ENCODE measurements at regions not wholly inside any gene's neighbourhood (a gene's known extent, or its start where the extent isn't known, plus 50 kb on each side); places are given as distances from the start of the nearest gene placed in this dataset.

DNA sequence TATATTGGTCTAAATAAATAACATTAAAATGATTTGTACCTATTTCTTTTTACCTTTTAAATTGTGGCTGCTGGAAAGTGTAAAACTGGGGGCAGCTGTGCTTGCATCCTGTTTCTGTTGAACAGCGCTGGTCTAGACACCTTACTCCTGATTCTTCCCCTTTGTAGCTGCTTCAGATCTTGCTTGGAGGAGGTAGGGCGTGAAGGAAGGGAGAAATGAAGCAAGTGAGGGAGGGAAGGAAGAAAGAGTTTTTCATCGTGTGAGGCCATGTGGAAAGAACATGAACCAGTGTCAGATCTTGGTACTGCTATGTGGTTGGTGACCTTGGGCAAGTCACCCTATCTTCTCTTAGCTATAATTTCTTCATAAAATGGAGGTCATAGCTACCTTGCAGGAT lies 89.0 kb upstream of the SEC11C start:
- H3K4me3 ChIP-seq (ENCODE audit: low read length), result no peak overlapping the region
- no peak overlapping the region for H3K9ac ChIP-seq (ENCODE audit: low read depth, low read length)
- peaks cover 13% of the 10 kb centered on the region for H3K4me1 ChIP-seq (ENCODE audit: control insufficient read depth, insufficient read depth, low read length)
- no peaks in the 10 kb centered on the region for H3K36me3 ChIP-seq (ENCODE audit: insufficient read depth, low read length)
- H3K27me3 ChIP-seq (ENCODE audit: control insufficient read depth, insufficient read depth, low read length), result peaks cover 5% of the 10 kb centered on the region
- H3K9me3 ChIP-seq (replicated peaks; ENCODE audit: low read length), result no peaks in the 10 kb centered on the region
- no peak overlapping the region for H3K4me2 ChIP-seq (ENCODE audit: low read length)

DNA sequence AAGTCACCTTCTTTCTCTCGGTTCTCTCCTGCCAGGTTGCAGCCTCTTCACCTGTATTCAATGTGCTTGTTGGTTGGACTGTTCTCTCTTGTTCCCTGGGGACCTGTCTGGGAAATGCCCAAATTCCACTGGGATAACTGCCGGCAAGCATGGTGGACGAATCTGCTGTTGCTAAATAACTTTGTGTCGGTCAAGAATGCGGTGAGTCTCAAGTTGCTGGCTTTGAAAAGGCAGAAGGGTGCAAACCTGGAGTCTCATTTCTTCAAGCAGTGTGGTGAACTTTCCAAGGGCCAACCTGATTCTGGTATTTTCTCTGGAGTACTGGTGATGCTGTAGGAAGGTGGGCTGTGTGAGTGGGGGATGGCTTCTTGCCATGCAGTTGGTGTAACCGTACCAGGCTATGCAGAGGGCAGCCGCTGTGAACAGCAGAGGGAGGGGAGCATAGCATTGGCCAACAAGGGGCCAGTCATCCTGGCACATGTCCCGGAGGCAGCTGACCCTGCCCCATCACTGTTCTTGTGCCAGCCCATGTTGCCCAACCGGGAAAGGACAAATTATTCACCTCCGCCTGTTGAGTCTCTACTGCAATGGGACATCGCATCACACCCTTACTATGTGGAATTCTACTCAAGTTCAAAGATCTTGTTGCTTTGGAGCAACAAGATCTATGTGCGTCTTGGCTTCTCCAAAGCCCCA lies 88.1 kb upstream of the SEC11C start:
- H3K4me1 ChIP-seq (ENCODE audit: control insufficient read depth, insufficient read depth, low read length), result peaks cover 13% of the 10 kb centered on the region
- H3K9me3 ChIP-seq (replicated peaks; ENCODE audit: low read length), result no peaks in the 10 kb centered on the region
- H3K4me3 ChIP-seq (ENCODE audit: low read length), result peak overlapping the region; percentile 18
- H3K4me2 ChIP-seq (ENCODE audit: low read length), result peak overlapping the region; percentile 26
- H3K27me3 ChIP-seq (ENCODE audit: control insufficient read depth, insufficient read depth, low read length), result peaks cover 5% of the 10 kb centered on the region
- H3K36me3 ChIP-seq (ENCODE audit: insufficient read depth, low read length), result no peaks in the 10 kb centered on the region
- H3K9ac ChIP-seq (ENCODE audit: low read depth, low read length), result no peak overlapping the region

DNA sequence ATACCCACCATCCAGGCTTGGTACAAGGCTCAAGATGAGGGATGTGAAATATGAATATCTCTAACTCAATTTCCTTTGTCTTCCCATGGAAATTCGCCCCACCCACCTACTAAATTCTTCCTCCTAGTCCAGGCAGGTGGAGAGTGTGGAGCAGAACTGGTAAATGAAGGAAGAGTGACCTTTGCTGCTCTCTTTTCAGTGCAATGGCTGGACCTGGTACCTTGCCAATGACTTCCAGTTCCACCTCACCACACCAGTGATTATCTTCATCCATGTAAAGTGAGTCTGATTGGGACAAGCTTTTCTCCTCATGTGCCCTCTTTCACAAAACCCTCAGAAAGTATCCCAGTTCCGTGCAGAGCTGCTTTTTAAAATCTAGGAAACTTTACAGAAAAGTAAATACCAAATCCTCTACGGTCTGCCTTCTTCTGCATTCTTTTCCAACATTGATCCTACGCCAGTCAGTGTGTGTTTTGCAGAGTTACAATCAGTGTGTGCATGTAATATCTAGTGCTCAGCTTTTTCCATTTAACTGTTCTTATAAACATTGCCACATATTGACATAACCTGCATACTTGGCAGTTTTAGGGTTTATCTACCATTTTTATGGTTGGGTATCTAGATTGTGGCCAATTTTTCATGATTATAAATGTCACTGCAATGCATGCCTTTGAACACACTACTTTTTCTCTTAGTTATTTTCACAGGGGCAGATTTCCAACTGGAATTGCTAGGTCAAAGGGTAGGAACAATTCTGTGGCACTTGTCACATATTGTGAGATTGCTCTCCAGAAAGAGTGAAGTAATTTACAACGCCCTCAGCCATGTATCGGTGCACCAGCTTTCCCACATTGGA lies 86.5 kb upstream of the SEC11C start:
- Histone ChIP-seq H3K27me3 (ENCODE audit: control insufficient read depth, insufficient read depth, low read length) (peaks cover 5% of the 10 kb centered on the region), H3K9me3 (replicated peaks; ENCODE audit: low read length) (no peaks in the 10 kb centered on the region), H3K36me3 (ENCODE audit: insufficient read depth, low read length) (no peaks in the 10 kb centered on the region), H3K4me3 (ENCODE audit: low read length) (no peak overlapping the region), H3K4me2 (ENCODE audit: low read length) (no peak overlapping the region), H3K4me1 (ENCODE audit: control insufficient read depth, insufficient read depth, low read length) (peaks cover 17% of the 10 kb centered on the region), H3K9ac (ENCODE audit: low read depth, low read length) (no peak overlapping the region)

DNA sequence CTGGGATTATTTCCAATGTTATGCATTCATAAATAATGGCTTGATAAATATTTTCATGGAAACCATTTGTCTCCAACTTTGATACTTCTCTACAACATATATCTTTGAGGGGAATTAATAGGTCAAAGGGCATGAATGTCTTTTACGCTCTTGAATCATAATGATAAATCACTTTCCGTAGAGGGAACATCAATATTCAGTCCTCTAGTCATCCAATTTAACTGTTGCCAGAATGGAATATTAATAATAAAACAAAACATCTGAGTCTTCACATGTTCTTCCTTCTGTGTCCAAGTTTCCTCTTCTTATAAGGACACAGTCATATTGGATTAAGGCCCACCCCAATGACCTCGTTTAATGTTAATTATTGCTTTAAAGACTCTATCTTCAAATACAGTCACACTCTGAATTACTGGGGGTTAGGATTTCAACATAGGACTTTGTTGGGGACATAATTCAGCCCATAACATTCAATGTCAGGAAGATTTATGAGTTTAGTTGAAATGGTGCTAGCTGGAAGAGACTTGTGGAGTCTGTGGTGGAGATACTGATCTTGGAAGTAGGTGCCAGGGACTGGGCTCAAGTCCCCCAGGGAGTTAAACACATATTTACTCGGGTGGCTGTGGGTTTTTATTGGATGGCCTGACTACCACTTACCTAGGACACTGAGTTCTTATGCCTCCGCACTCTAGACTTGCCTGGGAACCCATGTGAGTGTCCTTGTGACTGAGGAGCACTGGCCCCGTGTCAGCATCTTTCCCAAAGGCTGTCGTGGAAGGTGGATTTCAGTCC lies 85.0 kb upstream of the SEC11C start:
- Histone ChIP-seq H3K9me3 (replicated peaks; ENCODE audit: low read length) (no peaks in the 10 kb centered on the region), H3K27me3 (ENCODE audit: control insufficient read depth, insufficient read depth, low read length) (peaks cover 5% of the 10 kb centered on the region), H3K9ac (ENCODE audit: low read depth, low read length) (no peak overlapping the region), H3K36me3 (ENCODE audit: insufficient read depth, low read length) (no peaks in the 10 kb centered on the region), H3K4me1 (ENCODE audit: control insufficient read depth, insufficient read depth, low read length) (peaks cover 18% of the 10 kb centered on the region), H3K4me2 (ENCODE audit: low read length) (no peak overlapping the region), H3K4me3 (ENCODE audit: low read length) (no peak overlapping the region)

DNA sequence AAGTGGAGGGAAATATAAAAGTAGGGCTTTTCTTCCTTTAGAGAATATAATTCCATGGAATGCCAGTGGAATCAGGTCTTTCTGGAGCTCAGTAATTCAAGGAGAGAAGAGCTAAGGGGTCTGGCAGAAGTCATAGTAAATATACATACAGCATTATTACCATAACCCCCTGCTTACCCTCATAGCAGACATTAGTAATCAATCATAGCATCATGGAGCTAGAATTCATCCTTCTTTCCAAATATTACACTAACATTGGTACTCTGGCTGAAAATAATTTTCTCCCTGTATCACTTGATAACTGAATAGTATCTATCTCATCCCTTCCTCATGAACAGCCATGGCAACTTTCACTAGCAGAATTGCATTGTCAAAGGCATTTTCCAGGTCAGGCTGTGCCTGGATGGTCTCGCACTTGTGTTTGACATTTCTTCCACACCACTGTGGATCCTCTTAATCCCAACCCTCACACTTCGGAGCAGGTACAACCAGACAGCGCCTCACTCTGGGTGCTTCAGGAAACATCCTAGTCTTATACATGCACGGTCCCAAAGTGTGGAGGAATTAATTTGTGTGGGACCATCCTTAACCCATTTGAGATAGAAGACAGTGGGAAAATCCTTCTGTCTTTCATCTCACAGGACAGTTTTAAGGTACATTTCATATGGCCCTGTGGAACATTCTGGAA lies 84.2 kb upstream of the SEC11C start:
- Histone ChIP-seq H3K9ac (ENCODE audit: low read depth, low read length) (no peak overlapping the region), H3K36me3 (ENCODE audit: insufficient read depth, low read length) (no peaks in the 10 kb centered on the region), H3K4me2 (ENCODE audit: low read length) (no peak overlapping the region), H3K9me3 (replicated peaks; ENCODE audit: low read length) (no peaks in the 10 kb centered on the region), H3K4me1 (ENCODE audit: control insufficient read depth, insufficient read depth, low read length) (peaks cover 18% of the 10 kb centered on the region), H3K27me3 (ENCODE audit: control insufficient read depth, insufficient read depth, low read length) (no peaks in the 10 kb centered on the region), H3K4me3 (ENCODE audit: low read length) (no peak overlapping the region)

DNA sequence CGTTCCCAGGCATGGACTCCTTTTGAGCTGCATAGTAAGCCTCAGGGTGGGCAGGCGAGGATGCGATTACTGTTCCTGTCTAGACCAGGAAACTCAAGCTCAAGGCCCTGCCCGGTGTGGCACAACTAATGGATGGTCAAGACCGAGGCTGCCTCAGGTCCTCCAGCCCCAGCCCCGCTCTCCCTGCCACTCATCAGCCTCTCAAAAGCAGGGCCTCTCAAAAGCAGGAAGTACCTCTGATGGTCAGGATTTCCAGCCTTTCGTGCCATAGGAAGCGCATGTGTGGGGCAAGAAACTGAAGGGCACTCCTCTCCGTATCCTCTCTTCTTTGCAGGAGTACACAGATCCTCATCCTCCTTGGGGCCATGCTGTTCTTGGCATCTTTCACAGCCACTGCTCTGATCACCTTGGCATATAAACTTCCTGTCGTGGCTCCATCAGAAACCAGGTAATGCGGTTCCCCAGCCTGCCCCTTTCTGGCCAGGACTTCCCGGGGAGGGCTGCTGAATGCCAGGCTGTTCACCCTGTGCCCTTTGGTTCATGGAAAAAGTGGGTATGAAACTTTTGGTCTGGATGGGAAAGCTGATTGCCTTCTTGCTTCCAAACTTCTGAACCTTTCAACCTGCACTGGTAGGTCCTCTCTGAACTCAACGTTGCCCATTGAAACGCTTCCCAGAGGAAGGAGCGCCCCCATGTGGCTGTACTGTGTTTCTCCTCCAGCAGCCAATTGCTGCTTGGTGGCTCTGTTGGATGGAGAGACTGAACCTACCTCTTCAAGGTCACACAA lies 82.8 kb upstream of the SEC11C start:
- Histone ChIP-seq H3K9ac (ENCODE audit: low read depth, low read length) (no peak overlapping the region), H3K4me1 (ENCODE audit: control insufficient read depth, insufficient read depth, low read length) (peaks cover 11% of the 10 kb centered on the region), H3K27me3 (ENCODE audit: control insufficient read depth, insufficient read depth, low read length) (peaks cover 9% of the 10 kb centered on the region), H3K4me2 (ENCODE audit: low read length) (no peak overlapping the region), H3K4me3 (ENCODE audit: low read length) (no peak overlapping the region), H3K36me3 (ENCODE audit: insufficient read depth, low read length) (no peaks in the 10 kb centered on the region), H3K9me3 (replicated peaks; ENCODE audit: low read length) (no peaks in the 10 kb centered on the region)

DNA sequence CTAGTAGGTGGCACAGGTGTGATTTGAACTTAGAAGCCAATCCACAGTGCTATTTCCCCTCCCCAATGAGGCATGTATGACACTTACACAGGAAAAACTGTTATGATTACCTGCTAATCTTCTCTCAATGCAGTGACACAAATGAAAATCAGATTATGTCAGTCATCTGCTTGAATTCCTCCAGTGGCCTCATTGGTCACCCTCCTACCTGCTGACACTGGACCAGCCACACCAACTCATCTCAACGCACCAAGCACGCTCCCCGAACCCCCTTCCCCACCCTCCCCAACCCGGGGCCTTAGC lies 82.2 kb upstream of the SEC11C start:
- Histone ChIP-seq H3K9ac (ENCODE audit: low read depth, low read length) (no peak overlapping the region), H3K4me1 (ENCODE audit: control insufficient read depth, insufficient read depth, low read length) (peaks cover 5% of the 10 kb centered on the region), H3K4me3 (ENCODE audit: low read length) (no peak overlapping the region), H3K27me3 (ENCODE audit: control insufficient read depth, insufficient read depth, low read length) (peaks cover 11% of the 10 kb centered on the region), H3K36me3 (ENCODE audit: insufficient read depth, low read length) (no peaks in the 10 kb centered on the region), H3K4me2 (ENCODE audit: low read length) (no peak overlapping the region), H3K9me3 (replicated peaks; ENCODE audit: low read length) (no peaks in the 10 kb centered on the region)

DNA sequence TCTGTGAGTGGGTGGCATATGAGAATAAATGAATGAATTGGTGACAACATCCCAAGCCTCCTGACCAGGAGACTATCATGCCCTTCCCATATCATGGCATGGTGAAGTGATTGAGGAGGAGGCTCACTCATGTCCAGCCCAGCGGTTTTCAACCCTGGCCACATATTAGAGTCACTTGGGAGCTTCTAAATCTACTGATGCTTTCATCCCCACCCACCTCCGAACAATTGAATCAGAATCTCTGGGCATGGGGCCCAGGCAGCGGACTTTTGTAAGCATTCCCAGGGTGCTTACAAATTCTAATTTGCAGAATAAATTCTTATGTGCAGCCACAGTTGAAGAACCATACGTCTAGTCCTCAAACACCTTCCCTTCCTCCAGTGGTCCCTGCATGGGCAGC lies 81.7 kb upstream of the SEC11C start:
- Histone ChIP-seq H3K4me2 (ENCODE audit: low read length) (no peak overlapping the region), H3K9me3 (replicated peaks; ENCODE audit: low read length) (no peaks in the 10 kb centered on the region), H3K4me1 (ENCODE audit: control insufficient read depth, insufficient read depth, low read length) (peaks cover 5% of the 10 kb centered on the region), H3K9ac (ENCODE audit: low read depth, low read length) (no peak overlapping the region), H3K27me3 (ENCODE audit: control insufficient read depth, insufficient read depth, low read length) (peaks cover 15% of the 10 kb centered on the region), H3K36me3 (ENCODE audit: insufficient read depth, low read length) (no peaks in the 10 kb centered on the region), H3K4me3 (ENCODE audit: low read length) (no peak overlapping the region)

DNA sequence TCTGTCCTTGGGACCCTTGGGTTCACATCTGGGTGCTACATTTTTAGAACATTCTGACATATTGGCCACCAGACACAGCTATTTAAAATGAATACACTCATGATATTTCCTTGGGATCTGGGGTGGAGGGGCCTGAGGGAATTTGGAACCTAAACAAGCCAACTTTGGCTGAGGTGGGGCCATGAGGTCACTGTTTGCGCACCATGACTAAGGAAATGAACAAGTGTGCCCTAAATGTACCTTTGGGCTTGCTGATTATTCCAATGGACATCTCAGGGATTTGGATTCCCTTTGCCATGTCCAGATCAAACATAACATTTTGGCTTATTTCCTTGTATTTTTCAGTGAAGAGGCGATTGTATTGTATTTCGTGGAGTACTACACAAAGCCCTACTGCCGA lies 80.5 kb upstream of the SEC11C start:
- Histone ChIP-seq H3K27me3 (ENCODE audit: control insufficient read depth, insufficient read depth, low read length) (peaks cover 23% of the 10 kb centered on the region), H3K9ac (ENCODE audit: low read depth, low read length) (no peak overlapping the region), H3K4me2 (ENCODE audit: low read length) (no peak overlapping the region), H3K4me1 (ENCODE audit: control insufficient read depth, insufficient read depth, low read length) (peaks cover 5% of the 10 kb centered on the region), H3K9me3 (replicated peaks; ENCODE audit: low read length) (no peaks in the 10 kb centered on the region), H3K4me3 (ENCODE audit: low read length) (no peak overlapping the region), H3K36me3 (ENCODE audit: insufficient read depth, low read length) (no peaks in the 10 kb centered on the region)

DNA sequence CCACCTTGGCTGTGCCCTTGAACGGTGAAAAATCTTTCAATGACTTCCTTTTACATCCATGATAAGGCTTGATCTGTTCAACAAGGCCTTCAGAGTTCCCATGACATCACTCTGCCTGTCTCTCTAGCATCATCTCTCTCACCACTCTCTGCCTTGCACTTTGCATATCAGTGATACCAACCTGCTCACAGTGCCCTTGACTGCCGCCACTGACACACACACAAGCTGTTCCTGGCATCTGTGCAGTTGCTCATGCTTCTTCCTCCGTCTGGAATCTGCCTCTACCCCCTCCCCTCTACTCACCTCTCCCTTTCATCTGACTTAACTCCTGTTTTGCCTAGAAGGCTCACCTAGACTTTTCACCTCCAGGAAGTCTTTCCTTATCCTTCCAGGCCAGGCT lies 79.1 kb upstream of the SEC11C start:
- Histone ChIP-seq H3K4me1 (ENCODE audit: control insufficient read depth, insufficient read depth, low read length) (peaks cover 5% of the 10 kb centered on the region), H3K4me3 (ENCODE audit: low read length) (no peak overlapping the region), H3K27me3 (ENCODE audit: control insufficient read depth, insufficient read depth, low read length) (peaks cover 23% of the 10 kb centered on the region), H3K9me3 (replicated peaks; ENCODE audit: low read length) (no peaks in the 10 kb centered on the region), H3K4me2 (ENCODE audit: low read length) (no peak overlapping the region), H3K9ac (ENCODE audit: low read depth, low read length) (no peak overlapping the region), H3K36me3 (ENCODE audit: insufficient read depth, low read length) (no peaks in the 10 kb centered on the region)

Data from skeletal muscle satellite cell (primary cell).